ENCODE measurements at regions not wholly inside any gene's neighbourhood (a gene's known extent, or its start where the extent isn't known, plus 50 kb on each side); places are given as distances from the start of the nearest gene placed in this dataset.

DNA sequence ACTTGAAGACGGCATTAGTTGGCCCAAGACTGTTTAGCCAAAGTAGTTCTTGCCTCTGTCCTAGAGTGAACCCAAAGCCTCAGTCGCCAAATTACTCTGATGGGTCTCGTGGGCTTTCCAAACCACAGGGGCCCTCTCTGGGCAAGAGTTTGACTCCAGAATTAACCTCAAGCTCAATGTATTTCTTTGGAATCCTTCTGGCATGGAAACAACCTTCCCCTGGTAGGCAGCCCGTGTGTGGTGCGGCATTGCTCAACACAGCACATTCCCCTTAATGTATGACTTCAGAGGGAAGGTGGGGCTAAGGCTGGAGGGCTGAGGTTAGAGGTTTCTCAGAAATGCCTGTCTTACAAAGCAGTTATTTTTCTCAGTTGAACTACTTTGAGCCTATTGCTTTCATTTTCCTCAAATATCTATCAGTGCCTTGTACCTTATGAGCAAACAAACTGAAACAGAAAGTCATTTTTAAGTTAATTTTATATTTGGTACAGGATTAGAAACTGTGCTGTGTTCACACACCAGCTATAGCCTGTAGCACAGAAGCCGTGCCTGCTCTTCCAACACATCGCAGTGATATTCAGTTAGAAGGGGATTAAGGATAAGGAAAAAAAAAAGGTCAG is 123.9 kb upstream of the HAPLN1 start:
- ATAC-seq: peak in 1 of 3 donors; percentile 44
- 40% methylated on average over 7 of the region's 7 CpGs for WGBS (ENCODE audit: insufficient coverage)
- intact Hi-C loops (cut with micrococcal nuclease): no loop called here
- peaks cover 10 to 23% of the 10 kb centered on the region in 2 donors for H3K9me3 Mint-ChIP-seq
- no peak overlapping the region for H3K27ac Mint-ChIP-seq
- Histone ChIP-seq H3K36me3 (ENCODE audit: control insufficient read depth, insufficient read depth, low read length) (no peaks in the 10 kb centered on the region), H3K9me3 (ENCODE audit: control insufficient read depth, insufficient read depth, low read length) (no peaks in the 10 kb centered on the region), H3K27me3 (ENCODE audit: control insufficient read depth, insufficient read depth, low read length) (no peaks in the 10 kb centered on the region), H3K4me3 (ENCODE audit: low read length) (no peak overlapping the region), H3K4me1 (ENCODE audit: control insufficient read depth, insufficient read depth, low read length) (no peaks in the 10 kb centered on the region), H3K27ac (ENCODE audit: low read length) (no peak overlapping the region)
- H3K4me1 Mint-ChIP-seq: no peaks in the 10 kb centered on the region
- no peak for DNase-seq
- TF ChIP-seq, protein P1, sequence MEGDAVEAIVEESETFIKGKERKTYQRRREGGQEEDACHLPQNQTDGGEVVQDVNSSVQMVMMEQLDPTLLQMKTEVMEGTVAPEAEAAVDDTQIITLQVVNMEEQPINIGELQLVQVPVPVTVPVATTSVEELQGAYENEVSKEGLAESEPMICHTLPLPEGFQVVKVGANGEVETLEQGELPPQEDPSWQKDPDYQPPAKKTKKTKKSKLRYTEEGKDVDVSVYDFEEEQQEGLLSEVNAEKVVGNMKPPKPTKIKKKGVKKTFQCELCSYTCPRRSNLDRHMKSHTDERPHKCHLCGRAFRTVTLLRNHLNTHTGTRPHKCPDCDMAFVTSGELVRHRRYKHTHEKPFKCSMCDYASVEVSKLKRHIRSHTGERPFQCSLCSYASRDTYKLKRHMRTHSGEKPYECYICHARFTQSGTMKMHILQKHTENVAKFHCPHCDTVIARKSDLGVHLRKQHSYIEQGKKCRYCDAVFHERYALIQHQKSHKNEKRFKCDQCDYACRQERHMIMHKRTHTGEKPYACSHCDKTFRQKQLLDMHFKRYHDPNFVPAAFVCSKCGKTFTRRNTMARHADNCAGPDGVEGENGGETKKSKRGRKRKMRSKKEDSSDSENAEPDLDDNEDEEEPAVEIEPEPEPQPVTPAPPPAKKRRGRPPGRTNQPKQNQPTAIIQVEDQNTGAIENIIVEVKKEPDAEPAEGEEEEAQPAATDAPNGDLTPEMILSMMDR (IDR thresholded peaks at IDR 0.05): no peak
- no peaks in the 10 kb centered on the region for H3K27me3 Mint-ChIP-seq (ENCODE audit: low read depth in 2 of 2)
- no peak overlapping the region for H3K4me3 Mint-ChIP-seq
- H3K36me3 Mint-ChIP-seq: no peaks in the 10 kb centered on the region

DNA sequence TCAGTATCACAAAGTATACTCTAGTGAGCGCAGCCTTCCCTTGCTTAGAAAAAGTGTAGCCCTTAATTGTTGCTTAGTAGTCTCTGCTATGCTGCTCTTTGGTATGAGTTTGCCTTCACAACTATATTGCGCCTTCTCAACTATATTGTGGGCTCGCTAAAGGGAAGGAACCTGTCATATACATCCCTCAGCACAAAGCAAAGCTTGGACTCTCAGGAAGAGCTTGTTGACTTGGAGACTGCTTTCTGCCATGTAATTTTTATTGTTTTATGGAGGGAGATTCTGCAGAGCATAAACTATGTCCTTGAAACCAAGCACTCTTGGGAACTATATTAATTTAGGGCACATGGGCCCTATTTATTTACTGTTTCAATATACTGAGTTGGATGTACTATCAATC is 119.1 kb upstream of the HAPLN1 start:
- 92% methylated on average over 3 of the region's 3 CpGs for WGBS (ENCODE audit: insufficient coverage)
- H3K9me3 Mint-ChIP-seq: peaks cover 9 to 21% of the 10 kb centered on the region in 2 donors
- H3K4me3 ChIP-seq (ENCODE audit: low read length): no peak overlapping the region
- ATAC-seq (no peak), DNase-seq (no peak)
- H3K27ac Mint-ChIP-seq: no peak overlapping the region
- H3K36me3 ChIP-seq (ENCODE audit: control insufficient read depth, insufficient read depth, low read length): no peaks in the 10 kb centered on the region
- H3K36me3 Mint-ChIP-seq: no peaks in the 10 kb centered on the region
- H3K4me1 Mint-ChIP-seq: no peaks in the 10 kb centered on the region
- no peak overlapping the region for H3K27ac ChIP-seq (ENCODE audit: low read length)
- no peaks in the 10 kb centered on the region for H3K9me3 ChIP-seq (ENCODE audit: control insufficient read depth, insufficient read depth, low read length)
- H3K27me3 ChIP-seq (ENCODE audit: control insufficient read depth, insufficient read depth, low read length): no peaks in the 10 kb centered on the region
- no peak overlapping the region for H3K4me3 Mint-ChIP-seq
- no peaks in the 10 kb centered on the region for H3K4me1 ChIP-seq (ENCODE audit: control insufficient read depth, insufficient read depth, low read length)
- intact Hi-C loops (cut with micrococcal nuclease): no loop called here
- TF ChIP-seq, protein P1 (IDR thresholded peaks at IDR 0.05): no peak
- H3K27me3 Mint-ChIP-seq (ENCODE audit: low read depth in 2 of 2): no peaks in the 10 kb centered on the region

DNA sequence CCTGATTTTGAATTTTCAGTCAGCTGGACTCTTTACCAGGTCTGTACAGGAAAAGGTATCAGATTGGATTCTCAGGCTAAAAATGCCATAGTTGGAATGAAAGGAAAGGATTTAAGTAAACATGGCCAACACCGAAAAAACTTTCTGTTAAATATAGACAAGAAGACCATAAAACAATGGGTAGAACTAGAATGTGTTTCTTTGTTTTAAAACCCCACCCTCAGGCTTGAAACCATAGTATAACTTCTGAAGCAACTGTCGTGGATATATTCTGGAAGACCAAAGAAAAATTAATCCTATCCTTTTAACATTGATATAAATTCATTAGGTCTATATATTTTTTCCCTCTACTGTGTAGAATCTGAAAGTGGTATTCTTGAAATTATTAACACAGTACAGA is 118.6 kb upstream of the HAPLN1 start:
- Mint-ChIP-seq H3K36me3 (no peaks in the 10 kb centered on the region), H3K27me3 (ENCODE audit: low read depth in 2 of 2) (no peaks in the 10 kb centered on the region), H3K27ac (no peak overlapping the region), H3K4me1 (no peaks in the 10 kb centered on the region), H3K9me3 (peaks cover 11 to 23% of the 10 kb centered on the region in 2 donors), H3K4me3 (no peak overlapping the region)
- TF ChIP-seq, protein P1 (IDR thresholded peaks at IDR 0.05): no peak
- no peaks in the 10 kb centered on the region for H3K9me3 ChIP-seq (ENCODE audit: control insufficient read depth, insufficient read depth, low read length)
- DNase-seq (no peak), ATAC-seq (no peak)
- intact Hi-C loops (cut with micrococcal nuclease): no loop called here
- H3K36me3 ChIP-seq (ENCODE audit: control insufficient read depth, insufficient read depth, low read length): no peaks in the 10 kb centered on the region
- no CpG with 5 or more reads among the region's 2 CpGs for WGBS (ENCODE audit: insufficient coverage)
- no peak overlapping the region for H3K27ac ChIP-seq (ENCODE audit: low read length)
- H3K4me1 ChIP-seq (ENCODE audit: control insufficient read depth, insufficient read depth, low read length): no peaks in the 10 kb centered on the region
- no peaks in the 10 kb centered on the region for H3K27me3 ChIP-seq (ENCODE audit: control insufficient read depth, insufficient read depth, low read length)
- no peak overlapping the region for H3K4me3 ChIP-seq (ENCODE audit: low read length)

DNA sequence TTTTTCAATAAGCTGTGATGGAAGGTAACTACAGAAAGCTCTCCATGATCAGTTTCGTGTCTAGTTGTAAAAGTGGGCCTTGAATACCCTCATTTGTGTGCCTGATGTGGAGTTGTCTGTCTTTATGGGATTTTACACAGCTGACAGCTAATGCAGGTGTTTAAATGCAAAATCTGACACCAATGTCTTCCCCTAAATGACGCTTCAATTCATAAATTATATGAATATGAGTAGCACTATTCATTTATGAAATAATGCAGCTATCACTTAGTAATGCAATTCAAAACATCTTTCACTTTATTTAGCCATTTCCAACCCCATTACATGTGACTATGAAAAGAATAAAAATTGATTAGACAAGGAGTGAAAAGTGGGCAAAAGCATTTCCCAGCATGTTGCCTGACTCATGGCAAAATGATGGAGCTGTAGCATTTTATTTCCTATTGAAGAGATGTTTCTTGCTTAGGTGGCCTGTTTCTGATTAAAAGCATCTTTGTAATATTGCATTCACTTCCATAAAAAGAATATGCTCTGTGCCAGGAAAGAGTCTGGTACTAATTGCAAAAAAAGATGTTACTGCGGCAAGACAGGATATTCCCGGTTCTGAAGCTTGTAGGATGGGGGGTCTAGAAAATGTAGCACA is 116.7 kb upstream of the HAPLN1 start:
- no peak for DNase-seq
- Mint-ChIP-seq H3K27me3 (ENCODE audit: low read depth in 2 of 2) (no peaks in the 10 kb centered on the region), H3K9me3 (peaks cover 11 to 26% of the 10 kb centered on the region in 2 donors)

More for the DNA sequence above, 116.7 kb upstream of the HAPLN1 start:
- ATAC-seq: no peak
- no peak overlapping the region for H3K27ac Mint-ChIP-seq
- WGBS (ENCODE audit: insufficient coverage): 82% methylated on average over 3 of the region's 4 CpGs
- Histone ChIP-seq H3K4me3 (ENCODE audit: low read length) (no peak overlapping the region), H3K4me1 (ENCODE audit: control insufficient read depth, insufficient read depth, low read length) (no peaks in the 10 kb centered on the region), H3K27ac (ENCODE audit: low read length) (no peak overlapping the region), H3K36me3 (ENCODE audit: control insufficient read depth, insufficient read depth, low read length) (no peaks in the 10 kb centered on the region), H3K9me3 (ENCODE audit: control insufficient read depth, insufficient read depth, low read length) (peaks cover 4% of the 10 kb centered on the region), H3K27me3 (ENCODE audit: control insufficient read depth, insufficient read depth, low read length) (no peaks in the 10 kb centered on the region)
- TF ChIP-seq, protein P1 (IDR thresholded peaks at IDR 0.05): no peak
- H3K4me3 Mint-ChIP-seq: no peak overlapping the region
- H3K4me1 Mint-ChIP-seq: no peaks in the 10 kb centered on the region
- H3K36me3 Mint-ChIP-seq: no peaks in the 10 kb centered on the region
- intact Hi-C loops (cut with micrococcal nuclease): no loop called here
